Colonic mucosa (tissue), 4 donors: ENCODE measurements at regions not wholly inside any gene's neighbourhood (a gene's known extent, or its start where the extent isn't known, plus 50 kb on each side); places are given as distances from the start of the nearest gene placed in this dataset.

Source experiments
- DNase-seq: peaks from one replicate; pipeline ENCODE4 v3.0.0-alpha.2; 2020
- H3K27ac ChIP-seq: fragments of 200-600 bp; one replicate; pipeline ENCODE4 v1.8.0; 2021
- H3K27me3 ChIP-seq: fragments of 200-600 bp; one replicate; pipeline ENCODE4 v1.8.0; 2021
- H3K36me3 ChIP-seq: fragments of 200-600 bp; one replicate; pipeline ENCODE4 v1.8.0; 2021
- H3K4me1 ChIP-seq: fragments of 200-600 bp; one replicate; pipeline ENCODE4 v1.8.0; 2021; ENCODE audit warnings: mild to moderate bottlenecking
- H3K4me3 ChIP-seq: fragments of 200-600 bp; one replicate; pipeline ENCODE4 v1.8.0; 2021
- H3K9ac ChIP-seq, 2 donors: one replicate each; pipeline ENCODE4 v1.7.0; 2013; ENCODE audit warnings: control low read depth in 2 of 2, low read depth in 2 of 2, low read length in 2 of 2
- H3K9me3 ChIP-seq: fragments of 200-600 bp; one replicate; pipeline ENCODE4 v1.8.0; 2021
- CTCF ChIP-seq: fragments of 200-600 bp; IDR thresholded peaks from one replicate; pipeline ENCODE4 v1.8.0; 2022; ENCODE audit warnings: antibody characterized with exemption, mild to moderate bottlenecking
- intact Hi-C: fragments of 100-400 bp; cut with DNase I; formaldehyde crosslinking; loops from one replicate; pipeline ENCODE4 v1.14.1; 2022
- donor health status: healthy.
- donor health status: DM: no; HTN: no; CAD: no.
- donor health status: DM: no; HTN: no; CAD: no.

- DNase-seq = no peak
- H3K4me1 ChIP-seq = no peaks in the 10 kb centered on the region
- no peak overlapping the region for H3K4me3 ChIP-seq
- no peak overlapping the region for H3K9ac ChIP-seq
- H3K9me3 ChIP-seq = no peaks in the 10 kb centered on the region
- H3K27me3 ChIP-seq = no peaks in the 10 kb centered on the region
- no peak overlapping the region for H3K27ac ChIP-seq
- no peaks in the 10 kb centered on the region for H3K36me3 ChIP-seq
- TF ChIP-seq CTCF = no peak
- intact Hi-C loops = no loop called here
These were observed 280.3 kb upstream of the ATP5MC3 start for GRCh38 chr2:175461839-175462238.

GRCh38 chr2:175457895-175458448, 276.5 kb upstream of the ATP5MC3 start:
- intact Hi-C loops = no loop called here
- Histone ChIP-seq H3K36me3 (no peaks in the 10 kb centered on the region), H3K9ac (no peak overlapping the region), H3K27me3 (no peaks in the 10 kb centered on the region), H3K9me3 (no peaks in the 10 kb centered on the region), H3K4me1 (no peaks in the 10 kb centered on the region), H3K27ac (no peak overlapping the region), H3K4me3 (no peak overlapping the region)
- no peak for TF ChIP-seq CTCF
- DNase-seq = no peak

GRCh38 chr2:175454953-175455389, 273.5 kb upstream of the ATP5MC3 start:
- Histone ChIP-seq H3K36me3 (no peaks in the 10 kb centered on the region), H3K9me3 (no peaks in the 10 kb centered on the region), H3K4me3 (no peak overlapping the region), H3K27me3 (no peaks in the 10 kb centered on the region), H3K4me1 (no peaks in the 10 kb centered on the region), H3K9ac (no peak overlapping the region), H3K27ac (no peak overlapping the region)
- no peak for DNase-seq
- intact Hi-C loops = no loop called here
- no peak for TF ChIP-seq CTCF

- intact Hi-C loops = no loop called here
- TF ChIP-seq CTCF = no peak
- H3K27ac ChIP-seq = no peak overlapping the region
- no peaks in the 10 kb centered on the region for H3K4me1 ChIP-seq
- no peak for DNase-seq
- no peaks in the 10 kb centered on the region for H3K27me3 ChIP-seq
- no peaks in the 10 kb centered on the region for H3K36me3 ChIP-seq
- no peaks in the 10 kb centered on the region for H3K9me3 ChIP-seq
- H3K4me3 ChIP-seq = no peak overlapping the region
- H3K9ac ChIP-seq = no peak overlapping the region
These were observed 268.7 kb upstream of the ATP5MC3 start for GRCh38 chr2:175450029-175450760.

- Histone ChIP-seq H3K4me3 (no peak overlapping the region), H3K27ac (no peak overlapping the region), H3K27me3 (no peaks in the 10 kb centered on the region), H3K9me3 (no peaks in the 10 kb centered on the region), H3K36me3 (no peaks in the 10 kb centered on the region), H3K9ac (no peak overlapping the region), H3K4me1 (no peaks in the 10 kb centered on the region)
- no peak for DNase-seq
- no peak for TF ChIP-seq CTCF
- intact Hi-C loops = no loop called here
These were observed 268.1 kb upstream of the ATP5MC3 start for GRCh38 chr2:175449616-175450015.
